ENCODE measurements at regions not wholly inside any gene's neighbourhood (a gene's known extent, or its start where the extent isn't known, plus 50 kb on each side); places are given as distances from the start of the nearest gene placed in this dataset.

- no peak for TF ChIP-seq CTCF (conservative IDR thresholded peaks at IDR 0.05 in 1 of 2, IDR thresholded peaks at IDR 0.05 in 1 of 2; ENCODE audit: low read depth in 1 of 2, low read length in 2 of 2)
- TF ChIP-seq EZH2 (IDR thresholded peaks at IDR 0.05; ENCODE audit: low read length, missing control alignments), result no peak
Observed at GRCh38 chr4:17142232-17142711, 243.8 kb upstream of the LDB2 start.
